IMR-90 (cell line): ENCODE measurements at regions not wholly inside any gene's neighbourhood (a gene's known extent, or its start where the extent isn't known, plus 50 kb on each side); places are given as distances from the start of the nearest gene placed in this dataset.
A peak's percentile ranks its signal among the peaks of the same experiment; 100 is the strongest.

ENCODE experiments used
- CEBPB ChIP-seq: IDR thresholded peaks from 2 replicates; pipeline ENCODE4 v1.6.1; 2012; ENCODE audit warnings: low read depth, low read length, improper control_type of control experiment
- FOS ChIP-seq: fragments of 150-350 bp; IDR thresholded peaks from 2 replicates; pipeline ENCODE4 v1.6.1; 2016; ENCODE audit warnings: low read depth, low read length
- MAFK ChIP-seq: IDR thresholded peaks from 2 replicates; pipeline ENCODE4 v1.6.1; 2012; ENCODE audit warnings: low read depth, low read length, improper control_type of control experiment
- MAZ ChIP-seq: IDR thresholded peaks from 2 replicates; pipeline ENCODE4 v1.6.1; 2012; ENCODE audit warnings: low read depth, mild to moderate bottlenecking, low read length, improper control_type of control experiment, moderate library complexity, borderline replicate concordance
- MXI1 ChIP-seq: IDR thresholded peaks from 2 replicates; pipeline ENCODE4 v1.6.1; 2012; ENCODE audit warnings: low read depth, mild to moderate bottlenecking, low read length, moderate library complexity, borderline replicate concordance
- POLR2A ChIP-seq: IDR thresholded peaks from 2 replicates; pipeline ENCODE4 v1.6.1; 2012; ENCODE audit warnings: mild to moderate bottlenecking, low read depth, low read length
- RAD21 ChIP-seq: IDR thresholded peaks from 2 replicates; pipeline ENCODE4 v1.6.1; 2012; ENCODE audit warnings: low read length, improper control_type of control experiment
- RCOR1 ChIP-seq: IDR thresholded peaks from 2 replicates; pipeline ENCODE4 v1.6.1; 2012; ENCODE audit warnings: mild to moderate bottlenecking, low read length, improper control_type of control experiment; ENCODE audit not compliant: insufficient replicate concordance
- RFX5 ChIP-seq: IDR thresholded peaks from 2 replicates; pipeline ENCODE4 v1.8.0; 2012; ENCODE audit warnings: low read depth, mild to moderate bottlenecking, low read length, moderate library complexity
- SMC3 ChIP-seq: fragments of 150-350 bp; IDR thresholded peaks from 2 replicates; pipeline ENCODE4 v1.6.1; 2016; ENCODE audit warnings: low read depth, mild to moderate bottlenecking, antibody characterized with exemption, low read length, moderate library complexity
- USF2 ChIP-seq: fragments of 150-350 bp; IDR thresholded peaks from 2 replicates; pipeline ENCODE4 v1.6.1; 2017; ENCODE audit warnings: mild to moderate bottlenecking, antibody characterized with exemption, low read length, low read depth
- TF ChIP-seq, protein P1 (sequence below): conservative IDR thresholded peaks from 2 replicates; pipeline ENCODE4 v1.5.1; 2012; ENCODE audit warnings: mild to moderate bottlenecking, low read depth, low read length, improper control_type of control experiment
- TF ChIP-seq, protein P2 (sequence below): fragments of 150-350 bp; IDR thresholded peaks from 2 replicates; pipeline ENCODE4 v1.6.1; 2016; ENCODE audit warnings: low read depth, mild to moderate bottlenecking, low read length, moderate library complexity, borderline replicate concordance

- TF ChIP-seq POLR2A (no peak), CEBPB (peak; percentile 58), MAFK (no peak), SMC3 (no peak), RFX5 (no peak), MXI1 (no peak), MAZ (no peak), USF2 (no peak), RCOR1 (no peak), RAD21 (no peak), FOS (no peak)
- TF ChIP-seq, protein P1, sequence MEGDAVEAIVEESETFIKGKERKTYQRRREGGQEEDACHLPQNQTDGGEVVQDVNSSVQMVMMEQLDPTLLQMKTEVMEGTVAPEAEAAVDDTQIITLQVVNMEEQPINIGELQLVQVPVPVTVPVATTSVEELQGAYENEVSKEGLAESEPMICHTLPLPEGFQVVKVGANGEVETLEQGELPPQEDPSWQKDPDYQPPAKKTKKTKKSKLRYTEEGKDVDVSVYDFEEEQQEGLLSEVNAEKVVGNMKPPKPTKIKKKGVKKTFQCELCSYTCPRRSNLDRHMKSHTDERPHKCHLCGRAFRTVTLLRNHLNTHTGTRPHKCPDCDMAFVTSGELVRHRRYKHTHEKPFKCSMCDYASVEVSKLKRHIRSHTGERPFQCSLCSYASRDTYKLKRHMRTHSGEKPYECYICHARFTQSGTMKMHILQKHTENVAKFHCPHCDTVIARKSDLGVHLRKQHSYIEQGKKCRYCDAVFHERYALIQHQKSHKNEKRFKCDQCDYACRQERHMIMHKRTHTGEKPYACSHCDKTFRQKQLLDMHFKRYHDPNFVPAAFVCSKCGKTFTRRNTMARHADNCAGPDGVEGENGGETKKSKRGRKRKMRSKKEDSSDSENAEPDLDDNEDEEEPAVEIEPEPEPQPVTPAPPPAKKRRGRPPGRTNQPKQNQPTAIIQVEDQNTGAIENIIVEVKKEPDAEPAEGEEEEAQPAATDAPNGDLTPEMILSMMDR = no peak
- TF ChIP-seq, protein P2, sequence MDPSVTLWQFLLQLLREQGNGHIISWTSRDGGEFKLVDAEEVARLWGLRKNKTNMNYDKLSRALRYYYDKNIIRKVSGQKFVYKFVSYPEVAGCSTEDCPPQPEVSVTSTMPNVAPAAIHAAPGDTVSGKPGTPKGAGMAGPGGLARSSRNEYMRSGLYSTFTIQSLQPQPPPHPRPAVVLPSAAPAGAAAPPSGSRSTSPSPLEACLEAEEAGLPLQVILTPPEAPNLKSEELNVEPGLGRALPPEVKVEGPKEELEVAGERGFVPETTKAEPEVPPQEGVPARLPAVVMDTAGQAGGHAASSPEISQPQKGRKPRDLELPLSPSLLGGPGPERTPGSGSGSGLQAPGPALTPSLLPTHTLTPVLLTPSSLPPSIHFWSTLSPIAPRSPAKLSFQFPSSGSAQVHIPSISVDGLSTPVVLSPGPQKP = no peak
These were observed 338.6 kb upstream of the TNC start for GRCh38 chr9:115456515-115456914.
